ENCODE measurements at regions not wholly inside any gene's neighbourhood (a gene's known extent, or its start where the extent isn't known, plus 50 kb on each side); places are given as distances from the start of the nearest gene placed in this dataset.

- TF ChIP-seq CTCF (IDR thresholded peaks at IDR 0.05) (no peak), POLR2A (IDR thresholded peaks at IDR 0.05) (no peak), POLR2AphosphoS5 (IDR thresholded peaks at IDR 0.05) (no peak)
These were observed 283.0 kb upstream of the SGCG start for GRCh38 chr13:22897571-22898314.
